Fibroblast of skin of back (primary cell): ENCODE measurements at regions not wholly inside any gene's neighbourhood (a gene's known extent, or its start where the extent isn't known, plus 50 kb on each side); places are given as distances from the start of the nearest gene placed in this dataset.
"Not testable (repeated sequence)": the region's sequence is repeated elsewhere in the genome, so short reads cannot be mapped to it uniquely, and the experiment has no call there.

Experiments used
- DNase-seq: peaks from one replicate; pipeline ENCODE4 v3.0.0-alpha.2; 2013

- DNase-seq: no peak
These were observed 305.4 kb downstream of the MTX2 start for GRCh38 chr2:176574484-176575236.

- DNase-seq: no peak
These were observed 306.0 kb downstream of the MTX2 start for GRCh38 chr2:176575237-176575744.

GRCh38 chr2:176577054-176577453 lies 307.8 kb downstream of the MTX2 start:
- DNase-seq: no peak

- not testable (repeated sequence) for DNase-seq
These were observed 309.1 kb downstream of the MTX2 start for GRCh38 chr2:176578292-176578691.

- DNase-seq: no peak
These were observed 310.4 kb downstream of the MTX2 start for GRCh38 chr2:176579608-176580007.

GRCh38 chr2:176581557-176582165 lies 312.4 kb downstream of the MTX2 start:
- DNase-seq: peak; percentile 75

GRCh38 chr2:176582176-176582575 lies 312.9 kb downstream of the MTX2 start:
- peak; percentile 9 for DNase-seq

GRCh38 chr2:176582990-176583481 lies 313.8 kb downstream of the MTX2 start:
- DNase-seq: peak; percentile 97

- DNase-seq: peak; percentile 67
These were observed 314.4 kb downstream of the MTX2 start for GRCh38 chr2:176583607-176584006.

- peak; percentile 79 for DNase-seq
These were observed 315.1 kb downstream of the MTX2 start for GRCh38 chr2:176584333-176584732.

- DNase-seq: no peak
These were observed 316.0 kb downstream of the MTX2 start for GRCh38 chr2:176585291-176585690.

GRCh38 chr2:176585791-176586190 lies 316.5 kb downstream of the MTX2 start:
- no peak for DNase-seq

- DNase-seq: no peak
These were observed 320.0 kb downstream of the MTX2 start for GRCh38 chr2:176589287-176589686.

GRCh38 chr2:176589825-176590440 lies 320.7 kb downstream of the MTX2 start:
- DNase-seq: no peak

GRCh38 chr2:176592216-176592615 lies 323.0 kb downstream of the MTX2 start:
- DNase-seq: no peak

GRCh38 chr2:176595986-176596385 lies 326.7 kb downstream of the MTX2 start:
- peak; percentile 56 for DNase-seq

GRCh38 chr2:176597916-176598315 lies 328.7 kb downstream of the MTX2 start:
- DNase-seq: no peak

- no peak for DNase-seq
These were observed 329.1 kb downstream of the MTX2 start for GRCh38 chr2:176598351-176598750.

GRCh38 chr2:176599796-176600485 lies 330.7 kb downstream of the MTX2 start:
- DNase-seq: no peak

- no peak for DNase-seq
These were observed 331.8 kb downstream of the MTX2 start for GRCh38 chr2:176601066-176601465.

- no peak for DNase-seq
These were observed 342.8 kb downstream of the MTX2 start for GRCh38 chr2:176612036-176612435.

GRCh38 chr2:176612736-176613135 lies 343.5 kb downstream of the MTX2 start:
- peak; percentile 67 for DNase-seq
